A673 (cell line): ENCODE measurements at regions not wholly inside any gene's neighbourhood (a gene's known extent, or its start where the extent isn't known, plus 50 kb on each side); places are given as distances from the start of the nearest gene placed in this dataset.

ENCODE experiments used
- CTCF ChIP-seq: fragments of 300-800, 200-600 bp; sonication (generic); conservative IDR thresholded peaks from 2 replicates; pipeline ENCODE4 v1.5.1; 2017; ENCODE audit warnings: low read depth, mild to moderate bottlenecking, antibody characterized with exemption, low read length, moderate library complexity, mixed read lengths
- EZH2 ChIP-seq: fragments of 200-600 bp; sonication (generic); IDR thresholded peaks from 2 replicates; pipeline ENCODE4 v1.6.1; 2017; ENCODE audit warnings: borderline replicate concordance, low read depth, mild to moderate bottlenecking, mixed read lengths, antibody characterized with exemption, low read length; ENCODE audit not compliant: poor library complexity, severe bottlenecking

DNA sequence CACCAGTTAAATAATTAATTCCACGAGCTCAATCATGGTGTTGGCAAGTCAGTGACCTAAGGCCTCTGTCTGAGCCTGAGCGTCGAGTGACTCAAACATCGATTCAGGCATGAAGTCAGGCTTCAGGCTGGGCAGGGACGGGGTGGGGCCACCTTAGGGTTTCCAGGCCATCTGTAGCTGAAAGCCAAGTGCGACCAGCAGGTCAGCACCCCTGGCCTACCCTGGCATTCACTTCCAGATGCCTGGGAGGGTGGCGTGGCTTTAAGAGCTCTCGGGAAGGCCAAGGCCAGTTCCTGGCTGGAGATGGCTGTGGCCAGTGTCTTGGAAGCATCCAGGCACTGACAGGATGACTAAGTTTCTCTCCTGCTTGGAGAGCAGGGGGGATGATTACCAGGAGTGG lies 113.4 kb downstream of the DACT2 start:
- no peak for TF ChIP-seq CTCF
- no peak for TF ChIP-seq EZH2
